Fibroblast of lung (primary cell): ENCODE measurements at regions not wholly inside any gene's neighbourhood (a gene's known extent, or its start where the extent isn't known, plus 50 kb on each side); places are given as distances from the start of the nearest gene placed in this dataset.

Experiments used
- CTCF ChIP-seq, 2 donors: IDR thresholded peaks in 1 of 2; conservative IDR thresholded peaks in 1 of 2; 1 replicate in 1 of 2; 2 replicates in 1 of 2; pipeline ENCODE4 v1.5.1; 2011 to 2012; ENCODE audit warnings: low read length in 2 of 2, control low read depth in 1 of 2, inconsistent platforms in 1 of 2, low read depth in 1 of 2, mild to moderate bottlenecking in 1 of 2
- EZH2 ChIP-seq: IDR thresholded peaks from 2 replicates; pipeline ENCODE4 v1.5.1; 2012; ENCODE audit warnings: low read length, control low read depth, mild to moderate bottlenecking; ENCODE audit errors: missing control alignments

- TF ChIP-seq EZH2 (no peak), CTCF (conservative IDR thresholded peaks at IDR 0.05 in 1 of 2, IDR thresholded peaks at IDR 0.05 in 1 of 2; ENCODE audit: low read depth in 1 of 2, low read length in 2 of 2) (no peak)
Measured at GRCh38 chr6:109238396-109238795, 143.1 kb downstream of the CEP57L1 start.
